SK-N-DZ (cell line): ENCODE measurements at regions not wholly inside any gene's neighbourhood (a gene's known extent, or its start where the extent isn't known, plus 50 kb on each side); places are given as distances from the start of the nearest gene placed in this dataset.
"Not testable (repeated sequence)": the region's sequence is repeated elsewhere in the genome, so short reads cannot be mapped to it uniquely, and the experiment has no call there.

Experiments
- DNase-seq: peaks from one replicate; pipeline ENCODE4 v3.0.0-alpha.2; 2015; ENCODE audit warnings: low spot score

- DNase-seq, result no peak
Measured at GRCh38 chr16:73140929-73141328, 93.0 kb upstream of the ZFHX3 start.

DNA sequence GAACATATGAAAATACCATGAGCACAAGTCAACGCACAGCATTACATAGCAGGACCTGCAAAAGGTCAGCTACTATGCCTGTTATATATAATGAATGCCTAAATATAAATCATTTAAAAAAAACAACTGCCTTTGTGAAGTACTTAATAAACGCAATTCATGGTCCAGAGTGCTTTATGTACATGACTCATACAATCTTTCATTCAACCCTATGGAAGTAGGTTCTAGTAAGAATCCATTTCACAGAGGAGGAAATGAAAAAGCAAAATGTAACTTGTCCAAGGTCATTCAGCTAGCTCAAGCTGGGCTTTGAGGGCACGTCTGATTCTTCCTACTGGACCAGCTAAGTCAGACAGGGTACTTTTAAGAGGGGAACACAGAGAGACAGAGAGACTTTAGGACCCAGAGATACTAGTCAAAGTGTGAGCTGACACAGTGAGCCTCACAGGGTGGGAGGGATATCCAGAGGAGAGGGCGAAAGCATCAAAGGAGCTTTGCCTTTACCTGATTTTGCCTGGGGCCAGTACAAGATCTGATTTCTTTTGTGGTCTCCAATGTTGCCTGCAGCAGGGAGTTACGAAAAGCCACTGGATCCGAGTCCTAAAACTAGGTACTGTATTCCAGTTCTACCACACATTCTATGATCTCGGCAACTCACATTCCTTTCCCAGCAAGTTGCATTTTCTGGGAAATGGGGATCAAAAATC, 83.4 kb upstream of the ZFHX3 start:
- no peak for DNase-seq

GRCh38 chr16:73129455-73129854, 81.5 kb upstream of the ZFHX3 start:
- DNase-seq, result no peak

- DNase-seq, result peak; percentile 27
Measured at GRCh38 chr16:73126525-73126853, 78.6 kb upstream of the ZFHX3 start.

GRCh38 chr16:73125850-73126524, 78.1 kb upstream of the ZFHX3 start:
- no peak for DNase-seq

DNA sequence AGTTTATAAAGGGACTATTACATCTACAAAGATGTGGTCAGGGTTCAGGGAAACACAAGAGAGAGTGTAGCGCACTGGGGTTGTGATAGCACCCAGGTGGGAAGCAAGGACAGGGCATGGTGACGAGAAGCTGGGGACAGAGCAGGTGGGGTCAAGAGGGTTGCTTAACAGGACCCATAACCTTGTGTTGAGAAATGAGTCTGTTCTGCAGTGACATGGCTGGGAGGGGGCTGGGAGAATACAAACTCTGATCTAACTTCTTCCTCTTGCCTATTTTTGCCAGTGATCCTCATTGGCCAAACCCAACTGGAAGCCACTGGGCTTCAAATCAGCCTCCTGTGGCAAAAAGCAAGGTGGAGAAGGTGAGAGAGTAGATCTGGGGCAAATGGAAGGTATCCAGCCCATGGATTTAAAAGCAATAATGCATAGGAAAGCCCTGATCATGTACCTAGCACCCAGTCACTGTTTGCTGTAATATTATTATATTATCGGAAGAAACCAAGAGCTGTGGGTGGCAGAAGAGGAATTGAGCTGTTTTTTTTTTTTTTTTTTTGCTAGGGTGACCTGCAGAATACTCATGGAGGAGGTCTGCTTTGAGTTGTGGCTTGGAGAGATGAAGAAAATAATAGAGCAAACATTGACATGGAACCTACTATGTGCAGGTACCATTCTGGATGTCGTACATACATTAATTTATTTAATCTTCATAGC, 76.9 kb upstream of the ZFHX3 start:
- no peak for DNase-seq

DNA sequence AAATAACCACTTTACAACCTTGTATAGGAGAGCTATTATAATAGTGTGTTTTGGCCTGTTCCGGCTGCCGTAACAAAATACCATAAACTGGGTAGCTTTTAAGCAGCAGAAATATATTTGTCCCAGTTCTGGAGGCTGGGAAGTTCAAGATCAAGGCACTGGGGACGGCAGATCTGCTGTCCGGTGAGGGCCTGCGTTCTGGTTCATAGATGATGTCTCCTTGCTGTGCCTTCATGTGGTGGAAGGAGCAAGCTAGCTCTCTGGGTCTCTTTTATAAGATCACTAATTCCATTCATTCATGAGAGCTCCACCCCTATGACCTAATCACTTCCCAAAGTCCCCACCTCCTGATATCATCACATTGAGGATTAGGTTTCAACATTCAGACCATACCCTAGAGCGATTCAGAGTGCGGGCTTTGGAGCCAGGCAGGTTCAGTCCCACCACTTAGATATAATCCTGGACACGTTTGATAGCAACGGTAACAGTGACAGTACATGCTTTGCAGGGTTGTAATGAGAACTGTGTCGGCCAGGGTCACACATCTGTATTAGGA, 76.2 kb upstream of the ZFHX3 start:
- DNase-seq, result peak; percentile 38

GRCh38 chr16:73122604-73123391, 74.9 kb upstream of the ZFHX3 start:
- no peak for DNase-seq

- no peak for DNase-seq
Measured at GRCh38 chr16:73116576-73116975, 68.6 kb upstream of the ZFHX3 start.

DNA sequence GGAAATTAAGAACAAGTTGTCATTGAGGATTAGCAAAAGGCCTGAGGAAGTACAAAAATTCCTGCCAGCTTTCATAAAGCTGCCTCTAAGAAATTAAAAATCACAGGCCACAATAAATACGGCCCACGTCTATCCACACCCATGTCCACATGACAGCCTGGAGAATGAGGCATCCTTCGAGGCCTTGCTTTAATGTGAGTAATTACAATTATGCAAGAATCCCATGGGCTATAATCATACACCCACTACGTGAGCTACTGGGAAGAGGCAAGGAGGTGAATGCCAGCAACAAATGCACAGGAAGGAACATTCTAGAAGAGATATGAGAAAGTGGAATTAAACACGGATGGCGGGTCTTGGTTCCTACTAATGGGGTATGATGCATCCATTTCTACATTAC, 65.4 kb upstream of the ZFHX3 start:
- no peak for DNase-seq

GRCh38 chr16:73108195-73108963, 60.5 kb upstream of the ZFHX3 start:
- DNase-seq, result no peak

DNA sequence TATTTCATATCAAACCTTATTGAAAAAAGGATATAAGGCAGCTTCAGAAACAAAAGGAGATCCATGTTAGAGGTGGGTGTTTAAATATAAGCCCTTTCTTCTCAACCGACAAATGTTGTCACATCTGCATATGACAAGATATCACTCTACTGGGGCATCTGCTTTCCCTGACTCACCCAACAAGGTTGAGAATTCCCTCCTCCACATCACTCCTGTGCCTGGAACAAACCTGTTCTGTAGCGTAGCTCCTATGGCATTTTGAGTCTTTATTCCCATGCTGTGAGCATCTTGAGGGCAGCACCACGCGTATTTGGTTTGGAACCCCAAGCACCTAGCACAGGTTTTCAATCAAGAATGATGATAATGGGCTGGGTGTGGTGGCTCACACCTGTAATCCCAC, 59.4 kb upstream of the ZFHX3 start:
- no peak for DNase-seq

DNA sequence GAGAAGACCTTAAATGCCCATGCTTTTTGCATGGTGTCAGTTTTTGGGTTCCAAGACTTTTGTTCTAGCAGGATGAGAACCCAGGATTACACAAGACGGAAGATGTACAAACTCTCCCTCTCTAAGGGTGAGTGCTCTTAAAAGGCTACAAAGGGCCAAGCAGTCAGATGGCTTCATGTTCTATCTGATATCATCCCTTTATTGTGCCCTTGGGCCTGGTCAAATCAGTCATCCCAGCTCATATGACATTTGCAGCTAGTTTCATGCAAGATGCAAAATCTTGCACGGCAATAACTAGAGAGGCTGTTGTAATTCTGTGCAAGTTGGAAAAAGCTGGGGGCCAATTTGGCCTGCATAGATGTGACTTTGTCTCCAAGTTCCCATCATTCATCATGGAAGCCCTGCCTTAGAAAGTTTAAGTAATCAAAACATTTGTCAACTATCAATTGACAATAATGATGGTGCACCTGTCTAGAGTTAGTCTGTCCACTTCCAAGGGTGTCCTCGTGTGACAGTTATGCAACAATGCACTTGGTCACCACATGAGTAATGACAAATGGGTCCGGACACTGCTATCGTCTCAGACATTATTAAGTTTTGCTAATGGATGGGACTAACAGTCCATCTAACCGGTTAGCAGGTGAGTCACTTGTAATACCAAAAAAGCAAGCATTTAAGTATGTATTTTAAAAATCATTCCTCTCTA, 58.6 kb upstream of the ZFHX3 start:
- no peak for DNase-seq

- DNase-seq, result no peak
Measured at GRCh38 chr16:73101568-73101967, 53.6 kb upstream of the ZFHX3 start.

DNA sequence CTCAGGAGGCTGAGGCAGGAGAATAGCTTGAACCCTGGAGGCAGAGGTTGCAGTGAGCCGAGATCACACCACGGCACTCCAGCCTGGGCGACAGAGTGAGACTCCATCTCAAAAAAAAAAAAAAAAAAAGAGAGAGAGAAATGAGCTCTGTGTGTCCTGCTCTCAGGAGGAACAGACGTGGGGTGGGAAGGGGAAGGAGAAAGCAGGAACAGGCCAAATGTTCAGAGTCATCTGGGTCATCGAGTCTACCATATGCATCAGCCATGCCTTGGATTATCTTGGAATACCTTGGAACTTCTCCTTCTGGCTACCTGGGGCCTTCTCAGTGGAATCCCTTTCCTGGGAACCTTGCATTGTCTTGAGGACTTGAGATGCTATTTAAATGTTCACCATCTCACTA, 51.7 kb upstream of the ZFHX3 start:
- not testable (repeated sequence) for DNase-seq
